Esophagus squamous epithelium (tissue), 4 donors: ENCODE measurements at regions not wholly inside any gene's neighbourhood (a gene's known extent, or its start where the extent isn't known, plus 50 kb on each side); places are given as distances from the start of the nearest gene placed in this dataset.

Experiments
- POLR2A ChIP-seq, 4 donors: fragments of 450-650 bp; IDR thresholded peaks; one replicate each; pipeline ENCODE4 v1.6.1; 2017; ENCODE audit warnings: antibody characterized with exemption in 4 of 4, mild to moderate bottlenecking in 4 of 4, moderate library complexity in 3 of 4
- TF ChIP-seq, protein P1 (sequence below), 6 experiments: fragments of 450-650 bp in 4 of 6; fragments of 200-600 bp in 2 of 6; sonication (generic) in 2 of 6; IDR thresholded peaks; one replicate each; pipeline ENCODE4 v1.5.1; 2016 to 2019; ENCODE audit warnings: antibody characterized with exemption in 6 of 6, mild to moderate bottlenecking in 4 of 6, moderate library complexity in 4 of 6

DNA sequence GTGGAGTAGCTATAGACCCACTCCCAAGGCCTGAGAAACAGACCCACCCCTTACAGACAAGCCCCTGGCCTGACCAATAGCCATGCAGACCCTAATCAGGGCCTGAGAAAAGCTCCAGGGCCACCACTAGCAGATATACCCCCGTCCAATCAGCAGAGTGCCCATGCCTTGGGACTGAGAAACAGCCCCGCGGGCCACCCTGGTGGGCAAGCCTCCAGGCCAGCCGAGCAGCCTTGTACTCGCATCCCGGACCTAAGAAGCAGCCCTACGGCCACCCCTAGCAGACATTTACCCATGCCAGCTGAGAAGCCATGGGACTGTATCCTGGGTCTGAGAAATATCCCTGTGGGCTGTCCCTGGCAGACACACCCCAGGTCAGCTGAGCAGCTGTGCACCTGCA lies 436.5 kb downstream of the SMARCA1 start:
- TF ChIP-seq, protein P1, sequence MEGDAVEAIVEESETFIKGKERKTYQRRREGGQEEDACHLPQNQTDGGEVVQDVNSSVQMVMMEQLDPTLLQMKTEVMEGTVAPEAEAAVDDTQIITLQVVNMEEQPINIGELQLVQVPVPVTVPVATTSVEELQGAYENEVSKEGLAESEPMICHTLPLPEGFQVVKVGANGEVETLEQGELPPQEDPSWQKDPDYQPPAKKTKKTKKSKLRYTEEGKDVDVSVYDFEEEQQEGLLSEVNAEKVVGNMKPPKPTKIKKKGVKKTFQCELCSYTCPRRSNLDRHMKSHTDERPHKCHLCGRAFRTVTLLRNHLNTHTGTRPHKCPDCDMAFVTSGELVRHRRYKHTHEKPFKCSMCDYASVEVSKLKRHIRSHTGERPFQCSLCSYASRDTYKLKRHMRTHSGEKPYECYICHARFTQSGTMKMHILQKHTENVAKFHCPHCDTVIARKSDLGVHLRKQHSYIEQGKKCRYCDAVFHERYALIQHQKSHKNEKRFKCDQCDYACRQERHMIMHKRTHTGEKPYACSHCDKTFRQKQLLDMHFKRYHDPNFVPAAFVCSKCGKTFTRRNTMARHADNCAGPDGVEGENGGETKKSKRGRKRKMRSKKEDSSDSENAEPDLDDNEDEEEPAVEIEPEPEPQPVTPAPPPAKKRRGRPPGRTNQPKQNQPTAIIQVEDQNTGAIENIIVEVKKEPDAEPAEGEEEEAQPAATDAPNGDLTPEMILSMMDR (IDR thresholded peaks at IDR 0.05) = no peak
- TF ChIP-seq POLR2A (IDR thresholded peaks at IDR 0.05) = no peak
